PFSK-1 (cell line): ENCODE measurements at regions not wholly inside any gene's neighbourhood (a gene's known extent, or its start where the extent isn't known, plus 50 kb on each side); places are given as distances from the start of the nearest gene placed in this dataset.

Source experiments
- POLR2AphosphoS5 ChIP-seq: IDR thresholded peaks from 2 replicates; pipeline ENCODE4 v1.6.1; 2012; ENCODE audit warnings: low read depth, mild to moderate bottlenecking, control low read depth, low read length, moderate library complexity
- TAF1 ChIP-seq: IDR thresholded peaks from 2 replicates; pipeline ENCODE4 v1.6.1; 2012; ENCODE audit warnings: low read length, control low read depth, borderline replicate concordance; ENCODE audit not compliant: insufficient read depth
- TF ChIP-seq, protein P1 (sequence below), 2 experiments: IDR thresholded peaks; 2 replicates each; pipeline versions ENCODE4 v1.6.1 to v1.8.0; 2011 to 2012; ENCODE audit warnings: low read depth in 2 of 2, low read length in 2 of 2, control low read depth in 1 of 2, inconsistent platforms in 1 of 2, mild to moderate bottlenecking in 1 of 2, moderate library complexity in 1 of 2; ENCODE audit not compliant: insufficient read depth in 1 of 2

DNA sequence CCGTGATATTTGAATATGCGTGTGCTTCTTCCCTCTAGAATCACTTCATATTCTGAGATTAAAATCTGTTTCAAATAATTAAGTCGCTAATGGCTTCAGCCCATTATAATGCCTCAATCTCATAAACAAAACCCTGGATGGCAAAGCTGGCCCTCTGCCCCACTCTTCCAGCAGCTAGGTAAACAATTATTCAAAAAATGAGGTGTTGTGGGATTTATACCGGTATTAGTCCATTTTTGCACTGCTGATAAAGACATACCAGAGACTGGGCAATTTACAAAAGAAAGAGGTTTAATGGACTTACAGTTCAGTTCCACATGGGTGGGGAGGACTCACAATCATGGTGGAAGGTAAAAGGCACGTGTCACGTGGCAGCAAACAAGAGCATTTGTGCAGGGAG lies 510.4 kb upstream of the ADGRL2 start:
- TF ChIP-seq, protein P1, sequence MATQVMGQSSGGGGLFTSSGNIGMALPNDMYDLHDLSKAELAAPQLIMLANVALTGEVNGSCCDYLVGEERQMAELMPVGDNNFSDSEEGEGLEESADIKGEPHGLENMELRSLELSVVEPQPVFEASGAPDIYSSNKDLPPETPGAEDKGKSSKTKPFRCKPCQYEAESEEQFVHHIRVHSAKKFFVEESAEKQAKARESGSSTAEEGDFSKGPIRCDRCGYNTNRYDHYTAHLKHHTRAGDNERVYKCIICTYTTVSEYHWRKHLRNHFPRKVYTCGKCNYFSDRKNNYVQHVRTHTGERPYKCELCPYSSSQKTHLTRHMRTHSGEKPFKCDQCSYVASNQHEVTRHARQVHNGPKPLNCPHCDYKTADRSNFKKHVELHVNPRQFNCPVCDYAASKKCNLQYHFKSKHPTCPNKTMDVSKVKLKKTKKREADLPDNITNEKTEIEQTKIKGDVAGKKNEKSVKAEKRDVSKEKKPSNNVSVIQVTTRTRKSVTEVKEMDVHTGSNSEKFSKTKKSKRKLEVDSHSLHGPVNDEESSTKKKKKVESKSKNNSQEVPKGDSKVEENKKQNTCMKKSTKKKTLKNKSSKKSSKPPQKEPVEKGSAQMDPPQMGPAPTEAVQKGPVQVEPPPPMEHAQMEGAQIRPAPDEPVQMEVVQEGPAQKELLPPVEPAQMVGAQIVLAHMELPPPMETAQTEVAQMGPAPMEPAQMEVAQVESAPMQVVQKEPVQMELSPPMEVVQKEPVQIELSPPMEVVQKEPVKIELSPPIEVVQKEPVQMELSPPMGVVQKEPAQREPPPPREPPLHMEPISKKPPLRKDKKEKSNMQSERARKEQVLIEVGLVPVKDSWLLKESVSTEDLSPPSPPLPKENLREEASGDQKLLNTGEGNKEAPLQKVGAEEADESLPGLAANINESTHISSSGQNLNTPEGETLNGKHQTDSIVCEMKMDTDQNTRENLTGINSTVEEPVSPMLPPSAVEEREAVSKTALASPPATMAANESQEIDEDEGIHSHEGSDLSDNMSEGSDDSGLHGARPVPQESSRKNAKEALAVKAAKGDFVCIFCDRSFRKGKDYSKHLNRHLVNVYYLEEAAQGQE (IDR thresholded peaks at IDR 0.05; ENCODE audit: insufficient read depth in 1 of 2, low read depth in 2 of 2, low read length in 2 of 2) = no peak
- TF ChIP-seq TAF1 = no peak
- no peak for TF ChIP-seq POLR2AphosphoS5
